ENCODE measurements at regions not wholly inside any gene's neighbourhood (a gene's known extent, or its start where the extent isn't known, plus 50 kb on each side); places are given as distances from the start of the nearest gene placed in this dataset.

- Mint-ChIP-seq H3K27ac (no peak overlapping the region), H3K4me3 (no peak overlapping the region), H3K27me3 (no peaks in the 10 kb centered on the region), H3K9me3 (no peaks in the 10 kb centered on the region), H3K4me1 (ENCODE audit: low read depth) (no peaks in the 10 kb centered on the region), H3K36me3 (ENCODE audit: low read depth) (no peaks in the 10 kb centered on the region)
- intact Hi-C loops (cut with micrococcal nuclease), result no loop called here
These were observed 319.9 kb downstream of the PCDH7 start for GRCh38 chr4:31040106-31040505.

GRCh38 chr4:31041385-31041784, 321.2 kb downstream of the PCDH7 start:
- Mint-ChIP-seq H3K27me3 (no peaks in the 10 kb centered on the region), H3K36me3 (ENCODE audit: low read depth) (no peaks in the 10 kb centered on the region), H3K4me1 (ENCODE audit: low read depth) (no peaks in the 10 kb centered on the region), H3K27ac (no peak overlapping the region), H3K4me3 (no peak overlapping the region), H3K9me3 (no peaks in the 10 kb centered on the region)
- intact Hi-C loops (cut with micrococcal nuclease), result no loop called here

GRCh38 chr4:31041853-31042252, 321.7 kb downstream of the PCDH7 start:
- Mint-ChIP-seq H3K27ac (no peak overlapping the region), H3K27me3 (no peaks in the 10 kb centered on the region), H3K4me1 (ENCODE audit: low read depth) (no peaks in the 10 kb centered on the region), H3K4me3 (no peak overlapping the region), H3K36me3 (ENCODE audit: low read depth) (no peaks in the 10 kb centered on the region), H3K9me3 (no peaks in the 10 kb centered on the region)
- intact Hi-C loops (cut with micrococcal nuclease), result no loop called here

GRCh38 chr4:31043382-31044062, 323.4 kb downstream of the PCDH7 start:
- Mint-ChIP-seq H3K27ac (no peak overlapping the region), H3K4me1 (ENCODE audit: low read depth) (no peaks in the 10 kb centered on the region), H3K36me3 (ENCODE audit: low read depth) (no peaks in the 10 kb centered on the region), H3K9me3 (no peaks in the 10 kb centered on the region), H3K27me3 (no peaks in the 10 kb centered on the region), H3K4me3 (no peak overlapping the region)
- intact Hi-C loops (cut with micrococcal nuclease), result no loop called here

- Mint-ChIP-seq H3K27me3 (no peaks in the 10 kb centered on the region), H3K9me3 (no peaks in the 10 kb centered on the region), H3K4me3 (no peak overlapping the region), H3K27ac (no peak overlapping the region), H3K4me1 (ENCODE audit: low read depth) (no peaks in the 10 kb centered on the region), H3K36me3 (ENCODE audit: low read depth) (no peaks in the 10 kb centered on the region)
- intact Hi-C loops (cut with micrococcal nuclease), result no loop called here
These were observed 325.0 kb downstream of the PCDH7 start for GRCh38 chr4:31045151-31045550.

- intact Hi-C loops (cut with micrococcal nuclease), result no loop called here
- Mint-ChIP-seq H3K4me3 (no peak overlapping the region), H3K27ac (no peak overlapping the region), H3K27me3 (no peaks in the 10 kb centered on the region), H3K36me3 (ENCODE audit: low read depth) (no peaks in the 10 kb centered on the region), H3K9me3 (no peaks in the 10 kb centered on the region), H3K4me1 (ENCODE audit: low read depth) (no peaks in the 10 kb centered on the region)
These were observed 325.7 kb downstream of the PCDH7 start for GRCh38 chr4:31045724-31046318.

GRCh38 chr4:31051151-31051550, 331.0 kb downstream of the PCDH7 start:
- Mint-ChIP-seq H3K27ac (no peak overlapping the region), H3K9me3 (no peaks in the 10 kb centered on the region), H3K4me3 (no peak overlapping the region), H3K36me3 (ENCODE audit: low read depth) (no peaks in the 10 kb centered on the region), H3K27me3 (no peaks in the 10 kb centered on the region), H3K4me1 (ENCODE audit: low read depth) (no peaks in the 10 kb centered on the region)
- intact Hi-C loops (cut with micrococcal nuclease), result no loop called here

- H3K9me3 Mint-ChIP-seq, result no peaks in the 10 kb centered on the region
- H3K4me1 Mint-ChIP-seq (ENCODE audit: low read depth), result no peaks in the 10 kb centered on the region
- H3K27ac Mint-ChIP-seq, result no peak overlapping the region
- no peaks in the 10 kb centered on the region for H3K27me3 Mint-ChIP-seq
- H3K36me3 Mint-ChIP-seq (ENCODE audit: low read depth), result no peaks in the 10 kb centered on the region
- intact Hi-C loops (cut with micrococcal nuclease), result no loop called here
- no peak overlapping the region for H3K4me3 Mint-ChIP-seq
These were observed 331.4 kb downstream of the PCDH7 start for GRCh38 chr4:31051565-31051964.

GRCh38 chr4:31052519-31052918, 332.4 kb downstream of the PCDH7 start:
- Mint-ChIP-seq H3K27me3 (no peaks in the 10 kb centered on the region), H3K9me3 (no peaks in the 10 kb centered on the region), H3K36me3 (ENCODE audit: low read depth) (no peaks in the 10 kb centered on the region), H3K27ac (no peak overlapping the region), H3K4me1 (ENCODE audit: low read depth) (no peaks in the 10 kb centered on the region), H3K4me3 (no peak overlapping the region)
- intact Hi-C loops (cut with micrococcal nuclease), result no loop called here

GRCh38 chr4:31053451-31053850, 333.3 kb downstream of the PCDH7 start:
- Mint-ChIP-seq H3K4me1 (ENCODE audit: low read depth) (no peaks in the 10 kb centered on the region), H3K36me3 (ENCODE audit: low read depth) (no peaks in the 10 kb centered on the region), H3K27me3 (no peaks in the 10 kb centered on the region), H3K4me3 (no peak overlapping the region), H3K27ac (no peak overlapping the region), H3K9me3 (no peaks in the 10 kb centered on the region)
- intact Hi-C loops (cut with micrococcal nuclease), result no loop called here

GRCh38 chr4:31054295-31054694, 334.1 kb downstream of the PCDH7 start:
- Mint-ChIP-seq H3K27ac (no peak overlapping the region), H3K4me3 (no peak overlapping the region), H3K27me3 (no peaks in the 10 kb centered on the region), H3K4me1 (ENCODE audit: low read depth) (no peaks in the 10 kb centered on the region), H3K36me3 (ENCODE audit: low read depth) (no peaks in the 10 kb centered on the region), H3K9me3 (no peaks in the 10 kb centered on the region)
- intact Hi-C loops (cut with micrococcal nuclease), result no loop called here

- Mint-ChIP-seq H3K4me1 (ENCODE audit: low read depth) (no peaks in the 10 kb centered on the region), H3K27me3 (no peaks in the 10 kb centered on the region), H3K27ac (no peak overlapping the region), H3K9me3 (no peaks in the 10 kb centered on the region), H3K4me3 (no peak overlapping the region), H3K36me3 (ENCODE audit: low read depth) (no peaks in the 10 kb centered on the region)
- intact Hi-C loops (cut with micrococcal nuclease), result no loop called here
These were observed 338.5 kb downstream of the PCDH7 start for GRCh38 chr4:31058656-31059055.

- H3K27ac Mint-ChIP-seq, result no peak overlapping the region
- intact Hi-C loops (cut with micrococcal nuclease), result no loop called here
- no peaks in the 10 kb centered on the region for H3K4me1 Mint-ChIP-seq (ENCODE audit: low read depth)
- H3K27me3 Mint-ChIP-seq, result no peaks in the 10 kb centered on the region
- no peak overlapping the region for H3K4me3 Mint-ChIP-seq
- no peaks in the 10 kb centered on the region for H3K9me3 Mint-ChIP-seq
- no peaks in the 10 kb centered on the region for H3K36me3 Mint-ChIP-seq (ENCODE audit: low read depth)
These were observed 339.8 kb downstream of the PCDH7 start for GRCh38 chr4:31059753-31060522.

GRCh38 chr4:31065086-31065485, 344.9 kb downstream of the PCDH7 start:
- Mint-ChIP-seq H3K9me3 (no peaks in the 10 kb centered on the region), H3K36me3 (ENCODE audit: low read depth) (no peaks in the 10 kb centered on the region), H3K27me3 (no peaks in the 10 kb centered on the region), H3K4me1 (ENCODE audit: low read depth) (no peaks in the 10 kb centered on the region), H3K27ac (no peak overlapping the region), H3K4me3 (no peak overlapping the region)
- intact Hi-C loops (cut with micrococcal nuclease), result no loop called here
